Smooth muscle cell (in vitro differentiated cells): ENCODE measurements at regions not wholly inside any gene's neighbourhood (a gene's known extent, or its start where the extent isn't known, plus 50 kb on each side); places are given as distances from the start of the nearest gene placed in this dataset.

Source experiments
- DNase-seq: peaks from one replicate; lab custom pipeline; 2025; ENCODE audit not compliant: unreplicated experiment; lab: John Stamatoyannopoulos, UW
- H2AFZ ChIP-seq: fragments of 200-600 bp; sonication (generic); 2 replicates; pipeline ENCODE4 v1.6.0; 2016; ENCODE audit warnings: antibody characterized with exemption, low read depth, mild to moderate bottlenecking
- H3F3A ChIP-seq: fragments of 200-600 bp; sonication (generic); 2 replicates; pipeline ENCODE4 v1.6.0; 2017; ENCODE audit warnings: antibody characterized with exemption, low read depth
- H3K27ac ChIP-seq: fragments of 200-600 bp; sonication (generic); 2 replicates; pipeline ENCODE4 v1.5.1; 2016; ENCODE audit warnings: low read depth, mild to moderate bottlenecking
- H3K27me3 ChIP-seq: fragments of 200-600 bp; sonication (generic); 2 replicates; pipeline ENCODE4 v1.6.1; 2016; ENCODE audit warnings: low read depth, mild to moderate bottlenecking
- H3K36me3 ChIP-seq: fragments of 200-600 bp; sonication (generic); 2 replicates; pipeline ENCODE4 v1.5.1; 2016; ENCODE audit warnings: low read depth
- H3K4me1 ChIP-seq: fragments of 200-600 bp; sonication (generic); 2 replicates; pipeline ENCODE4 v1.5.1; 2016; ENCODE audit warnings: low read depth
- H3K4me2 ChIP-seq: fragments of 200-600 bp; sonication (generic); 2 replicates; pipeline ENCODE4 v1.6.0; 2016; ENCODE audit warnings: mild to moderate bottlenecking
- H3K4me3 ChIP-seq: fragments of 200-600 bp; sonication (generic); 2 replicates; pipeline ENCODE4 v1.5.1; 2016; ENCODE audit warnings: mild to moderate bottlenecking
- H3K79me2 ChIP-seq: fragments of 200-600 bp; sonication (generic); 2 replicates; pipeline ENCODE4 v1.6.0; 2016; ENCODE audit warnings: low read depth, mild to moderate bottlenecking
- H3K9ac ChIP-seq: fragments of 200-600 bp; sonication (generic); 2 replicates; pipeline ENCODE4 v1.6.0; 2016; ENCODE audit warnings: low read depth
- H3K9me3 ChIP-seq: fragments of 200-600 bp; sonication (generic); replicated peaks from 2 replicates; pipeline ENCODE4 v1.5.1; 2016; ENCODE audit warnings: low read depth
- H4K20me1 ChIP-seq: fragments of 200-600 bp; sonication (generic); 2 replicates; pipeline ENCODE4 v1.6.0; 2016; ENCODE audit warnings: low read depth
- WGBS: methylation state at CpG from one replicate; pipeline ENCODE4 v1.1.7; 2016; ENCODE audit warnings: low lambda C conversion rate; 5-methylcytosine and 5-hydroxymethylcytosine counted together
- TF ChIP-seq, protein P1 (sequence below): fragments of 200-600 bp; sonication (generic); IDR thresholded peaks from 2 replicates; pipeline ENCODE4 v1.5.1; 2017; ENCODE audit warnings: borderline replicate concordance, mild to moderate bottlenecking, antibody characterized with exemption; ENCODE audit not compliant: insufficient read depth, poor library complexity, severe bottlenecking

DNA sequence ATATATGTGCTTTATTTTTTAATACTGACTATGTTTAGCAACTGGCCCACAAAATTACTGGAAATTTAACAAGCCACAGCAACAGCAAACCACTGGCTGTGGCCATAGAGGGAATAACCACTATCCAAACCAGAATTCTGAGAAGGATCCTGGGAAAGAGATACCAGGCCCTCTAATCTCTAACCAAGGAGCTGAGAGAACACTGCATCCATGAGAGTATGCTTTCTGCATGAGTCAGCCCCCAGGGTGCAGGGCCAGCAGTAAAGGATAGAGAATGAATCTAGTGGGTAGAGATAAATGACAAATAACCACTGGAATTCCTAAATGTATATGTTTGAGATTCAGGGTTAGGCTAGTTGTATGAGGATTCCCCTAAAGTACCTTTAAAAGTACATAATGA lies 221.8 kb downstream of the KIT start:
- Histone ChIP-seq H3F3A (peaks cover 7% of the 10 kb centered on the region), H3K27me3 (no peaks in the 10 kb centered on the region), H3K4me2 (peak overlapping the region; percentile 62), H3K9me3 (no peaks in the 10 kb centered on the region), H3K4me1 (peaks cover 7% of the 10 kb centered on the region), H3K9ac (no peak overlapping the region), H2AFZ (no peak overlapping the region), H3K79me2 (no peaks in the 10 kb centered on the region), H3K27ac (peak overlapping the region; percentile 67), H3K4me3 (no peak overlapping the region), H4K20me1 (no peaks in the 10 kb centered on the region), H3K36me3 (no peaks in the 10 kb centered on the region)
- DNase-seq, result no peak
- TF ChIP-seq, protein P1, sequence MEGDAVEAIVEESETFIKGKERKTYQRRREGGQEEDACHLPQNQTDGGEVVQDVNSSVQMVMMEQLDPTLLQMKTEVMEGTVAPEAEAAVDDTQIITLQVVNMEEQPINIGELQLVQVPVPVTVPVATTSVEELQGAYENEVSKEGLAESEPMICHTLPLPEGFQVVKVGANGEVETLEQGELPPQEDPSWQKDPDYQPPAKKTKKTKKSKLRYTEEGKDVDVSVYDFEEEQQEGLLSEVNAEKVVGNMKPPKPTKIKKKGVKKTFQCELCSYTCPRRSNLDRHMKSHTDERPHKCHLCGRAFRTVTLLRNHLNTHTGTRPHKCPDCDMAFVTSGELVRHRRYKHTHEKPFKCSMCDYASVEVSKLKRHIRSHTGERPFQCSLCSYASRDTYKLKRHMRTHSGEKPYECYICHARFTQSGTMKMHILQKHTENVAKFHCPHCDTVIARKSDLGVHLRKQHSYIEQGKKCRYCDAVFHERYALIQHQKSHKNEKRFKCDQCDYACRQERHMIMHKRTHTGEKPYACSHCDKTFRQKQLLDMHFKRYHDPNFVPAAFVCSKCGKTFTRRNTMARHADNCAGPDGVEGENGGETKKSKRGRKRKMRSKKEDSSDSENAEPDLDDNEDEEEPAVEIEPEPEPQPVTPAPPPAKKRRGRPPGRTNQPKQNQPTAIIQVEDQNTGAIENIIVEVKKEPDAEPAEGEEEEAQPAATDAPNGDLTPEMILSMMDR, result no peak

DNA sequence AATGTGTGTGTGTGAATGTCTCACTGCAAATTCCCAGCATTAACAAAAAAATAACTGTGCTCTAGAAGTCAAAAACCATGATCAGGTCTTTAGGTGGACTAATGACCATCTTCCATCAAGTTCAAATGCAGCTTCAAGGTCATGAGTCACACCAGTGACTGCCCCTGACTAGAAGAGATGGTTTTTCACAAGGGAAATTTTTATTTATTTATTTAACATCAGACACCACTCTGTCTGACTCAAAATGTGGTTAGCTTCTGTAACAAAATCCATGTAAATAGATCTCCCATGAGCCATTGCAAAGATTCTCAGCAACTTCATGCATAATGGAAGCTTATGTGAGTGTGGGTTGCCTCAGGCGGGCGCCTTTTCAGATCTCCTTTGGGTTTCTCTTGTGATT lies 219.2 kb downstream of the KIT start:
- Histone ChIP-seq H2AFZ (peak overlapping the region; percentile 49), H3K9me3 (no peaks in the 10 kb centered on the region), H3K4me3 (no peak overlapping the region), H3K4me2 (peak overlapping the region; percentile 38), H3F3A (peaks cover 7% of the 10 kb centered on the region), H3K4me1 (no peaks in the 10 kb centered on the region), H4K20me1 (no peaks in the 10 kb centered on the region), H3K36me3 (no peaks in the 10 kb centered on the region), H3K9ac (no peak overlapping the region), H3K27ac (peak overlapping the region; percentile 57), H3K27me3 (no peaks in the 10 kb centered on the region), H3K79me2 (no peaks in the 10 kb centered on the region)
- 56% methylated on average over 2 of the region's 2 CpGs for WGBS
- no peak for DNase-seq
- TF ChIP-seq, protein P1, result no peak

DNA sequence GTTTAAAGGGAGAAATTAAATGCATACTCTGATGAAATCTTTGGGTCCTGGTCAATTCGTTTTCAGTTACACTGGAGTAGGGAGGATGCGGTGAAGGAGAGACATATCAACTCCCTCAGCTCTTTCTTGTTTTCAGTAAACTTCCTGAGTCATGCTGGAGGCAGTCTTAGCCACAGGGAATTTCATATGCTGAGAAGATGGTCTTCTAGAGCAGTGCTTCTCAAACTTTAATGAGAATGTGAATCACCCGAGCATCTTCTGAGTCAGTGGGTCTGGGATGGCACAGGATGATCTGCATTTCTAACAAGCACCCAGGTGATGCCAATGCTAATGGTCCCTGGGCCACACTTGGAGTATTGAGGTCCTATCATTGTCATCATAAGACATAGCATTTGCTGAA lies 214.5 kb downstream of the KIT start:
- no peaks in the 10 kb centered on the region for H3F3A ChIP-seq
- peak overlapping the region; percentile 37 for H3K27ac ChIP-seq
- peak overlapping the region; percentile 35 for H2AFZ ChIP-seq
- H3K9me3 ChIP-seq, result no peaks in the 10 kb centered on the region
- H3K9ac ChIP-seq, result no peak overlapping the region
- no peaks in the 10 kb centered on the region for H4K20me1 ChIP-seq
- no peak overlapping the region for H3K4me3 ChIP-seq
- no peaks in the 10 kb centered on the region for H3K79me2 ChIP-seq
- 35% methylated on average over 3 of the region's 3 CpGs for WGBS
- no peaks in the 10 kb centered on the region for H3K4me1 ChIP-seq
- TF ChIP-seq, protein P1, result no peak
- H3K36me3 ChIP-seq, result no peaks in the 10 kb centered on the region
- no peak for DNase-seq
- H3K4me2 ChIP-seq, result peak overlapping the region; percentile 23
- no peaks in the 10 kb centered on the region for H3K27me3 ChIP-seq

DNA sequence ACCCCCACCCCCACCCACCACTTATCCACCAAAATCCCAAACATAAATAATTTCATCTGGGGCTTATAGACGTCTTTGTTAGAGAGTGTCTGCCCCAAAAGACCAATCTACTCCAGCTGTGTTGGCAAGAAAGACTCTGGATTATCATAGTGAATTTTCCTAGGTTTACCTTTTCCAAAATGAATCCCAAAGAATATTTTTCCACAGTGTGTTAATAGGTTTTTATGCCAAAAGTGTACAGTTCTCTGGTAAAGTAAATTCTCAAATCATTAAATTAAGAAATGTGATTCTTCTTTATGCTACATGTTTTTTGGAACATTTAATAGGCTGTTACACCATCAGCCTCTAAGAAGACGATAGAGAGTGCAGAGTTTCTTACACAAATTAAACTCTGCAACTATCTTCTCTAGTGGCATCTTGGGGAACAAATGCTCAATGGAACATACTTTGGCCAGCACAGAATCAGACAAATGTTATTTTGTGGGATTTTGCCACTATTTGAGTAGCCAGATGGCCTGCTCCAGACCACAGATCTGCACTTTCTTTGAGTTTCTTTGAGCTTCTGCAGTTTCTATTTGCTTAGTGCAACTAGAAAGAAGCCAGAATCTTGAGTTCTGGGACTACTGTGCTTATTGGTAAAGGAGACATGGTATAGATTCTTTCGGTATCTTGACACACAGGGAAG lies 206.0 kb downstream of the KIT start:
- Histone ChIP-seq H3K36me3 (no peaks in the 10 kb centered on the region), H3F3A (no peaks in the 10 kb centered on the region), H3K9me3 (no peaks in the 10 kb centered on the region), H2AFZ (no peak overlapping the region), H3K4me2 (no peak overlapping the region), H3K27me3 (no peaks in the 10 kb centered on the region), H4K20me1 (no peaks in the 10 kb centered on the region), H3K27ac (no peak overlapping the region), H3K4me3 (no peak overlapping the region), H3K9ac (no peak overlapping the region), H3K4me1 (no peaks in the 10 kb centered on the region), H3K79me2 (no peaks in the 10 kb centered on the region)
- TF ChIP-seq, protein P1, result no peak
- WGBS, result 80% methylated on average over 3 of the region's 3 CpGs
- no peak for DNase-seq
